NB4 (cell line): ENCODE measurements at regions not wholly inside any gene's neighbourhood (a gene's known extent, or its start where the extent isn't known, plus 50 kb on each side); places are given as distances from the start of the nearest gene placed in this dataset.

Experiments
- DNase-seq: peaks from one replicate; pipeline ENCODE4 v3.0.0; 2010; ENCODE audit warnings: low read depth
- H3K4me3 ChIP-seq: one replicate; pipeline ENCODE4 v1.5.1; 2011; ENCODE audit warnings: mild to moderate bottlenecking, low read depth, low read length, moderate library complexity
- MYC ChIP-seq: IDR thresholded peaks from 2 replicates; pipeline ENCODE4 v1.6.1; 2011; ENCODE audit warnings: low read depth, low read length
- POLR2A ChIP-seq: IDR thresholded peaks from 2 replicates; pipeline ENCODE4 v1.6.1; 2011; ENCODE audit warnings: mild to moderate bottlenecking; ENCODE audit not compliant: insufficient read length; ENCODE audit errors: extremely low read depth
- TF ChIP-seq, protein P1 (sequence below): IDR thresholded peaks from 2 replicates; pipeline ENCODE4 v1.6.1; 2011; ENCODE audit warnings: low read depth, low read length
- TF ChIP-seq, protein P2 (sequence below): IDR thresholded peaks from one replicate; pipeline ENCODE4 v1.5.1; 2012; ENCODE audit warnings: low read depth, low read length

GRCh38 chrX:93598076-93598475 lies 75.3 kb downstream of the NAP1L3 start:
- no peak for DNase-seq
- H3K4me3 ChIP-seq, result no peak overlapping the region
- TF ChIP-seq, protein P1, sequence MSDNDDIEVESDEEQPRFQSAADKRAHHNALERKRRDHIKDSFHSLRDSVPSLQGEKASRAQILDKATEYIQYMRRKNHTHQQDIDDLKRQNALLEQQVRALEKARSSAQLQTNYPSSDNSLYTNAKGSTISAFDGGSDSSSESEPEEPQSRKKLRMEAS, result no peak
- no peak for TF ChIP-seq MYC

DNA sequence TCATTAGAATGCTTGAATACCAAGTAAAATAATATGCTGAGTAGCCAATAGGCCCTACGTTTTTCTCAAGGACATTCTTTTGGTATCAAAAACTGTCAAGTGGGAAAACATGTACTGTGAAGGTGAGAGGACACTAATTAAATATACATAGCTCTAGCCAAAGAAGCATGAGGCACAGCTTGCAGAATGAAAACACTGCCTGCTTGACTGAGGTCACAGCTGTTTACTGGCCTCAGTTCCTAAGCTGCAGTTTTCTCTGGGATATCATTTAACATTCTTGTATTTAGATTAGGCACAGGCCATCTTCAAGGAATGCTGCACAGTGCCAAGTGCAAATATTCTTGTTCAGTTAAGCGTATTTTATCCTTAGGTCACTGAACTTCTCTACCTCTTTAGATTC lies 78.6 kb downstream of the NAP1L3 start:
- H3K4me3 ChIP-seq, result no peak overlapping the region
- TF ChIP-seq MYC (no peak), POLR2A (no peak)
- TF ChIP-seq, protein P1, result no peak
- TF ChIP-seq, protein P2, sequence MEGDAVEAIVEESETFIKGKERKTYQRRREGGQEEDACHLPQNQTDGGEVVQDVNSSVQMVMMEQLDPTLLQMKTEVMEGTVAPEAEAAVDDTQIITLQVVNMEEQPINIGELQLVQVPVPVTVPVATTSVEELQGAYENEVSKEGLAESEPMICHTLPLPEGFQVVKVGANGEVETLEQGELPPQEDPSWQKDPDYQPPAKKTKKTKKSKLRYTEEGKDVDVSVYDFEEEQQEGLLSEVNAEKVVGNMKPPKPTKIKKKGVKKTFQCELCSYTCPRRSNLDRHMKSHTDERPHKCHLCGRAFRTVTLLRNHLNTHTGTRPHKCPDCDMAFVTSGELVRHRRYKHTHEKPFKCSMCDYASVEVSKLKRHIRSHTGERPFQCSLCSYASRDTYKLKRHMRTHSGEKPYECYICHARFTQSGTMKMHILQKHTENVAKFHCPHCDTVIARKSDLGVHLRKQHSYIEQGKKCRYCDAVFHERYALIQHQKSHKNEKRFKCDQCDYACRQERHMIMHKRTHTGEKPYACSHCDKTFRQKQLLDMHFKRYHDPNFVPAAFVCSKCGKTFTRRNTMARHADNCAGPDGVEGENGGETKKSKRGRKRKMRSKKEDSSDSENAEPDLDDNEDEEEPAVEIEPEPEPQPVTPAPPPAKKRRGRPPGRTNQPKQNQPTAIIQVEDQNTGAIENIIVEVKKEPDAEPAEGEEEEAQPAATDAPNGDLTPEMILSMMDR, result no peak
- no peak for DNase-seq

- no peak for DNase-seq
- TF ChIP-seq MYC (no peak), POLR2A (no peak)
- TF ChIP-seq, protein P1, result no peak
- TF ChIP-seq, protein P2, result no peak
Measured at GRCh38 chrX:93593966-93594365, 79.4 kb downstream of the NAP1L3 start.

DNA sequence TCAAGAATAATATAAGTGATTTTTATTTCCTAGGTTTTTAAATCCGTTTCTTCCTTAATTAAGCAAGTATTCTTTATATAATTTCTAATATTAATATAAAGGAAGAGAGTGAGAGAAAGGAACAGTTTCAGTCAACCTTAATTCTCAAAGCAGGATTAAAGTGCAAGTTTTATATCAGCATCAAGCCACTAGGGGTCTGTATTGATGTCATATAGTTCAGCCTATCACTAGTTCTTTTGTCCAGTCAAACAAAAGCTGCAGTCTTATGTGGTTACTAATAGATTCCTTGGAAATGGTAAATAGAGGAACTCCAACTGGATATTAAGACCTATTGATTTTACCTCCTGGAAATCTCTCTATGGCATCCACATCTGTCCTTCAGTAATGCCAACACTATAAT lies 82.0 kb downstream of the NAP1L3 start:
- no peak overlapping the region for H3K4me3 ChIP-seq
- TF ChIP-seq, protein P2, result peak; percentile 2
- TF ChIP-seq, protein P1, result no peak
- no peak for DNase-seq

More at GRCh38 chrX:93593966-93594365, 79.4 kb downstream of the NAP1L3 start:
- H3K4me3 ChIP-seq, result no peak overlapping the region

DNA sequence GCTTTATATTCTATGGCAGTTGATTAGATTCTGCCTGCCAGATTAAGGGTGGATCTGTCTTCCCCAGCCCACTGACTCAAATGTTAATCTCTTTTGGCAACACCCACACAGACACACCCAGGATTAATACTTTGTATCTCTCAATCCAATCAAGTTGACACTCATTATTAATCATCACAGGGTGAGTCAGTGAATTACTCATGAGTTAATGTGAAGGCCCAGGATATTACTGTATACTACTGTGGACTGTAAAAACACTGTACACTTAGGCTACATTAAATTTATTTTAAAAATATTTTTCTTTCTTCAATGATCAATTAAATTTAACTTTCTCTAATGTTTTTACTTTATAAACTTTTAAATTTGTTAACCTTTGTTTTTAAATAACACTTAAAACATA lies 87.7 kb downstream of the NAP1L3 start:
- TF ChIP-seq, protein P2, result no peak
- TF ChIP-seq, protein P1, result no peak
- no peak for TF ChIP-seq POLR2A
- no peak for TF ChIP-seq MYC
- no peak for DNase-seq
- no peak overlapping the region for H3K4me3 ChIP-seq

DNA sequence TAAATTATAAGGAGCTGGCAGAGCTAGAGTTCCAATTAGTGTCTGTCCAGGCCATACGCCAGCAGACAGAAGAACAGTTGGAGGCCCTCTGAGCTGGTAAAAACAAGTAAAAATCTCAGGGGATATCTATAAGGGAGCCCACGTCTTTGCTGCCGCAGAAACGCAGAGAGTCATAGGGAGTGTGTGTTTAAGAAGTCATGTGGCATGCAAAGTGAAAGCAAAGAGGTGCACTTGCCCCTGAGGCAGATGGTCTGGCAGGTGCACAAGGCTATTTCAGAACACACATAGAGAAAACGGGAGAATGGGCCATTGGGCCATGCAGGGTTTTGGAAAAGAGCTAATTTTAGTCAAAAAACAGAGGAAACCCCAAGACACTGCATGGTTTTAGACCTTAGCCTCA lies 92.7 kb downstream of the NAP1L3 start:
- TF ChIP-seq POLR2A (no peak), MYC (no peak)
- TF ChIP-seq, protein P2, result no peak
- TF ChIP-seq, protein P1, result no peak
- no peak for DNase-seq
- no peak overlapping the region for H3K4me3 ChIP-seq
